Panc1 (cell line): ENCODE measurements at regions not wholly inside any gene's neighbourhood (a gene's known extent, or its start where the extent isn't known, plus 50 kb on each side); places are given as distances from the start of the nearest gene placed in this dataset.

Experiments used
- ATAC-seq: fragments of 200-7000 bp; cut with Tn5 transposase; 2 replicates; pipeline ENCODE4 v1.9.1; 2020; ENCODE audit warnings: mild to moderate bottlenecking, moderate library complexity
- BruUV-seq: library from RNA; stranded (reverse); fragments of 400-500 nt; replicated peaks from 2 replicates; lab custom pipeline; 2021; lab: Mats Ljungman, UMichigan
- CTCF ChIA-PET: fragments of 300-600 bp; sonication (Branson Sonifier 250); formaldehyde crosslinking; loops from one replicate; lab custom pipeline; 2022; ENCODE audit warnings: antibody characterized with exemption; lab: Charles Lee
- POLR2A ChIA-PET: fragments of 300-600 bp; sonication (Branson Sonifier 250); formaldehyde crosslinking; loops from one replicate; lab custom pipeline; 2022; ENCODE audit warnings: antibody characterized with exemption; lab: Charles Lee
- DNase-seq: peaks from one replicate; pipeline ENCODE4 v3.0.0-alpha.2; 2010; ENCODE audit warnings: low read depth, low spot score
- H3K27ac ChIP-seq: 2 replicates; pipeline ENCODE4 v1.5.1; 2011; ENCODE audit warnings: mild to moderate bottlenecking, low read length, inconsistent platforms
- H3K27me3 ChIP-seq: fragments of 200-500 bp; sonication (Bioruptor generic); 2 replicates; pipeline ENCODE4 v1.6.0; 2014; ENCODE audit warnings: low read length, inconsistent platforms; ENCODE audit not compliant: control insufficient read depth, insufficient read depth
- H3K36me3 ChIP-seq: fragments of 200-500 bp; sonication (Bioruptor generic); 2 replicates; pipeline ENCODE4 v1.5.1; 2014; ENCODE audit warnings: inconsistent platforms, mild to moderate bottlenecking, low read length, moderate library complexity; ENCODE audit not compliant: control insufficient read depth, insufficient read depth
- H3K4me1 ChIP-seq: 2 replicates; pipeline ENCODE4 v1.5.1; 2011; ENCODE audit warnings: inconsistent platforms, mild to moderate bottlenecking, low read length, moderate library complexity; ENCODE audit not compliant: control insufficient read depth, insufficient read depth
- H3K4me3 ChIP-seq, 2 experiments: 2 replicates each; pipeline ENCODE4 v1.5.1; 2011 to 2012; ENCODE audit warnings: low read depth in 2 of 2, low read length in 2 of 2, mild to moderate bottlenecking in 2 of 2, inconsistent platforms in 1 of 2, moderate library complexity in 1 of 2
- H3K9me3 ChIP-seq: fragments of 200-500 bp; sonication (Bioruptor generic); 2 replicates; pipeline ENCODE4 v1.5.1; 2014; ENCODE audit warnings: low read depth, mild to moderate bottlenecking, inconsistent platforms, low read length, moderate library complexity; ENCODE audit not compliant: control insufficient read depth, insufficient read depth
- CTCF ChIP-seq: fragments of 450-650 bp; IDR thresholded peaks from 2 replicates; pipeline ENCODE4 v1.5.1; 2017; ENCODE audit warnings: mild to moderate bottlenecking
- POLR2AphosphoS5 ChIP-seq: IDR thresholded peaks from 2 replicates; pipeline ENCODE4 v1.6.1; 2012; ENCODE audit warnings: mild to moderate bottlenecking, low read depth, low read length, moderate library complexity
- SIN3A ChIP-seq: IDR thresholded peaks from 2 replicates; pipeline ENCODE4 v1.6.1; 2012; ENCODE audit warnings: low read depth, mild to moderate bottlenecking, low read length, moderate library complexity, borderline replicate concordance; ENCODE audit not compliant: insufficient read depth
- TCF7L2 ChIP-seq: IDR thresholded peaks from 2 replicates; pipeline ENCODE4 v1.6.1; 2011; ENCODE audit warnings: mild to moderate bottlenecking, low read depth, low read length, inconsistent platforms
- in situ Hi-C: cut with HindIII; loops from 2 replicates; pipeline ENCODE4 v1.10.0; 2016; ENCODE audit warnings: low sequenced_read_pairs, low pct_unique_long_range_greater_than_20kb
- intact Hi-C: fragments of 100-400 bp; cut with micrococcal nuclease; formaldehyde crosslinking; loops from one replicate; pipeline ENCODE4 v1.10.0; 2022; ENCODE audit not compliant: unreplicated experiment
- TF ChIP-seq, protein P1 (sequence below), 2 experiments: IDR thresholded peaks; 2 replicates each; pipeline ENCODE4 v1.6.1; 2011 to 2012; ENCODE audit warnings: low read depth in 2 of 2, control low read depth in 1 of 2, low read length in 1 of 2, mild to moderate bottlenecking in 1 of 2, moderate library complexity in 1 of 2; ENCODE audit not compliant: insufficient read depth in 1 of 2

- H3K9me3 ChIP-seq: no peaks in the 10 kb centered on the region
- no peaks in the 10 kb centered on the region for H3K4me1 ChIP-seq
- ChIA-PET POLR2A (no interaction called here), CTCF (no interaction called here)
- no peak overlapping the region for H3K27ac ChIP-seq
- no peak overlapping the region for H3K4me3 ChIP-seq
- intact Hi-C loops: no loop called here
- DNase-seq (no peak), ATAC-seq (no peak)
- H3K27me3 ChIP-seq: no peaks in the 10 kb centered on the region
- BruUV-seq: no TSS peak
- in situ Hi-C loops: no loop called here
- H3K36me3 ChIP-seq: no peaks in the 10 kb centered on the region
- TF ChIP-seq SIN3A (no peak), TCF7L2 (no peak), POLR2AphosphoS5 (no peak)
- TF ChIP-seq, protein P1, sequence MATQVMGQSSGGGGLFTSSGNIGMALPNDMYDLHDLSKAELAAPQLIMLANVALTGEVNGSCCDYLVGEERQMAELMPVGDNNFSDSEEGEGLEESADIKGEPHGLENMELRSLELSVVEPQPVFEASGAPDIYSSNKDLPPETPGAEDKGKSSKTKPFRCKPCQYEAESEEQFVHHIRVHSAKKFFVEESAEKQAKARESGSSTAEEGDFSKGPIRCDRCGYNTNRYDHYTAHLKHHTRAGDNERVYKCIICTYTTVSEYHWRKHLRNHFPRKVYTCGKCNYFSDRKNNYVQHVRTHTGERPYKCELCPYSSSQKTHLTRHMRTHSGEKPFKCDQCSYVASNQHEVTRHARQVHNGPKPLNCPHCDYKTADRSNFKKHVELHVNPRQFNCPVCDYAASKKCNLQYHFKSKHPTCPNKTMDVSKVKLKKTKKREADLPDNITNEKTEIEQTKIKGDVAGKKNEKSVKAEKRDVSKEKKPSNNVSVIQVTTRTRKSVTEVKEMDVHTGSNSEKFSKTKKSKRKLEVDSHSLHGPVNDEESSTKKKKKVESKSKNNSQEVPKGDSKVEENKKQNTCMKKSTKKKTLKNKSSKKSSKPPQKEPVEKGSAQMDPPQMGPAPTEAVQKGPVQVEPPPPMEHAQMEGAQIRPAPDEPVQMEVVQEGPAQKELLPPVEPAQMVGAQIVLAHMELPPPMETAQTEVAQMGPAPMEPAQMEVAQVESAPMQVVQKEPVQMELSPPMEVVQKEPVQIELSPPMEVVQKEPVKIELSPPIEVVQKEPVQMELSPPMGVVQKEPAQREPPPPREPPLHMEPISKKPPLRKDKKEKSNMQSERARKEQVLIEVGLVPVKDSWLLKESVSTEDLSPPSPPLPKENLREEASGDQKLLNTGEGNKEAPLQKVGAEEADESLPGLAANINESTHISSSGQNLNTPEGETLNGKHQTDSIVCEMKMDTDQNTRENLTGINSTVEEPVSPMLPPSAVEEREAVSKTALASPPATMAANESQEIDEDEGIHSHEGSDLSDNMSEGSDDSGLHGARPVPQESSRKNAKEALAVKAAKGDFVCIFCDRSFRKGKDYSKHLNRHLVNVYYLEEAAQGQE (IDR thresholded peaks at IDR 0.05; ENCODE audit: insufficient read depth in 1 of 2, low read depth in 2 of 2, low read length in 1 of 2): no peak
These were observed 424.9 kb upstream of the IRX4 start for GRCh38 chr5:2307631-2308030.

GRCh38 chr5:2306711-2307110 is 424.0 kb upstream of the IRX4 start:
- Histone ChIP-seq H3K4me1 (no peaks in the 10 kb centered on the region), H3K27ac (no peak overlapping the region), H3K36me3 (no peaks in the 10 kb centered on the region), H3K4me3 (no peak overlapping the region), H3K9me3 (no peaks in the 10 kb centered on the region), H3K27me3 (no peaks in the 10 kb centered on the region)
- in situ Hi-C loops: no loop called here
- DNase-seq: no peak
- POLR2A ChIA-PET: no interaction called here
- CTCF ChIA-PET: no interaction called here
- ATAC-seq: no peak
- intact Hi-C loops: no loop called here
- no TSS peak for BruUV-seq
- TF ChIP-seq SIN3A (no peak), POLR2AphosphoS5 (no peak), TCF7L2 (no peak), CTCF (no peak)
- TF ChIP-seq, protein P1 (IDR thresholded peaks at IDR 0.05; ENCODE audit: insufficient read depth in 1 of 2, low read depth in 2 of 2, low read length in 1 of 2): no peak
